GM19238 (cell line): ENCODE measurements at regions not wholly inside any gene's neighbourhood (a gene's known extent, or its start where the extent isn't known, plus 50 kb on each side); places are given as distances from the start of the nearest gene placed in this dataset.

Source experiments
- DNase-seq: peaks from one replicate; pipeline ENCODE4 v3.0.0; 2011; ENCODE audit warnings: low spot score; ENCODE audit not compliant: insufficient read length

GRCh38 chr4:29213020-29213419 is 1507.1 kb upstream of the PCDH7 start:
- no peak for DNase-seq

- DNase-seq, result no peak
These were observed 1499.4 kb upstream of the PCDH7 start for GRCh38 chr4:29220761-29221160.

GRCh38 chr4:29224911-29225310 is 1495.3 kb upstream of the PCDH7 start:
- no peak for DNase-seq

GRCh38 chr4:29240641-29241040 is 1479.5 kb upstream of the PCDH7 start:
- no peak for DNase-seq

GRCh38 chr4:29243054-29243453 is 1477.1 kb upstream of the PCDH7 start:
- no peak for DNase-seq

- DNase-seq, result no peak
These were observed 1476.3 kb upstream of the PCDH7 start for GRCh38 chr4:29243851-29244250.

DNA sequence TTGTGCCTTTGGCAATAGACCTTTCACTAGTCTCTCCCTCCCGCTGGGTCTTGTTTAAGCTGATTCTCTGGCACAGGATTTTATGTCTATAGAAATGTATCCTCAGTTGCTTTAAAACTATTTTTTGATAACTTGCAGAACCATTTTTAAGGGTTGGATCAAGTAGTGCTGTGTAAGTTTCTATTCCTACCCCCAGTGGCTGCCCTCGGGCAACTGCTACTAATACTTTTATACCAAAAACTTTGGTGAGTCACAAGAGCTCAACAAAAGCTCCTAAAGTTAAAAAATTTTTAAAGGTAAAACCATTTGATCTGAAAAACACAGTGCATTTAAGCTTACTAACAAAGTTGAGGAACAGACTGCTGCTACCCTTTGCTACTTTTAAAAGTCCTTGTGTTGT is 1460.6 kb upstream of the PCDH7 start:
- no peak for DNase-seq

- no peak for DNase-seq
These were observed 1457.2 kb upstream of the PCDH7 start for GRCh38 chr4:29262986-29263385.

GRCh38 chr4:29276150-29276549 is 1444.0 kb upstream of the PCDH7 start:
- DNase-seq, result no peak

GRCh38 chr4:29277381-29277780 is 1442.8 kb upstream of the PCDH7 start:
- DNase-seq, result no peak

DNA sequence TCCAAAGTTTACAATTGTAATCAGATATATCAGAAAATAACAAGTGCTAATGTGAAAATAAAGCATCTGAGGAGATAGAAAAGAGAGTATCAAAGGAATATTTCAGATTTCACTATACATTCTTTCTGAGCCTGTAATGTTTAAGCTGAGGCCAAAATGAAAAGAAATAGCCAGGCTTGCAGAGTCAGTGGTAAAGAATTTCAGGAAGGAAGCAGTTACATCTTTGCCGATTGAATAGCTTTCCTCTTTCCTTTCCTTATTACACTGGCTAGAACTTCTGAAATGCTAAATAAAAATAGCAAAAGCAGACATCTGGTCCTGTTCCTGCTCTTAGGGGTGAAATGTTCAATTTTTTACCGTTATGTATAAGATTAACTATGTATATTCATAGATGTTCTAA is 1441.6 kb upstream of the PCDH7 start:
- DNase-seq, result no peak

GRCh38 chr4:29289118-29289517 is 1431.1 kb upstream of the PCDH7 start:
- DNase-seq, result no peak

GRCh38 chr4:29295280-29295679 is 1424.9 kb upstream of the PCDH7 start:
- no peak for DNase-seq

GRCh38 chr4:29304595-29304994 is 1415.6 kb upstream of the PCDH7 start:
- no peak for DNase-seq

- no peak for DNase-seq
These were observed 1412.9 kb upstream of the PCDH7 start for GRCh38 chr4:29307256-29307655.

DNA sequence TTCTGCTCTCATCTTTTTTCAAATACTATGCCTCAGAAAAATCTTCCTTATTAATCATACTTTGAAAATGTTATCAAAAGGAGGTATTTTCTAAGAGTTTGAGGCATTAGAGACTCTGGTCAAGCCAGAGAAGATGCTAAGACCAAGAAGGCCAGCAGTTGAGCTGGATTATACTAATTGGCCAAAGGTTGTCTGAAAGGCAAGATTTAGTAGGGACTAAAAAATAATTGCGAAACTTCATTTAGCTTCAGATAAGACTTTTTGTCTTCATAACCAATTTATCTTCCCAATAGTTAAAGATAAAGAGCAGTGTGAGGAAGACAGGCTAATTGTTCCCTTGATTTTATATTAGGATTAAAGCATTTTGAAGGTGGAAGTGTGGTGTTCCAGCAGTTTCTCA is 1412.4 kb upstream of the PCDH7 start:
- no peak for DNase-seq

DNA sequence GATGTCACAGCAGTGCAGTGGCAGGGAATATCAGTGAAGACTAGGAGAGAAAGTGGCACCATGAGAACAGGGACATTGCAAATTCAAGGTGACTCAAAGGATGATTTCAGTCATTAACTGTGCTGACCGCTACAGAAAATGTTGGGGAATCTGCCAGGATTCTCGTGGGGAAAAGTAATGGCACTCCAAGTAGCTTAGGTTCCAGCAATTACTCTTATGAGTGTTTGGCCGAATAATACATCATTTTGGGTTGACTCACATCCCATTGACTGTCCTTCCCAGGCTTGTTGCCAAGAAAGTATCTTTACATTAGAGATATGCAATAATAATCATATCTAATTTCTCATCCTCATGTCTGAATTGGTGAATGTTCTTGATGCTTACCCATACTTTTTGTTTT is 1411.1 kb upstream of the PCDH7 start:
- no peak for DNase-seq

- no peak for DNase-seq
These were observed 1409.9 kb upstream of the PCDH7 start for GRCh38 chr4:29310252-29310651.

- no peak for DNase-seq
These were observed 1408.9 kb upstream of the PCDH7 start for GRCh38 chr4:29311247-29311646.

DNA sequence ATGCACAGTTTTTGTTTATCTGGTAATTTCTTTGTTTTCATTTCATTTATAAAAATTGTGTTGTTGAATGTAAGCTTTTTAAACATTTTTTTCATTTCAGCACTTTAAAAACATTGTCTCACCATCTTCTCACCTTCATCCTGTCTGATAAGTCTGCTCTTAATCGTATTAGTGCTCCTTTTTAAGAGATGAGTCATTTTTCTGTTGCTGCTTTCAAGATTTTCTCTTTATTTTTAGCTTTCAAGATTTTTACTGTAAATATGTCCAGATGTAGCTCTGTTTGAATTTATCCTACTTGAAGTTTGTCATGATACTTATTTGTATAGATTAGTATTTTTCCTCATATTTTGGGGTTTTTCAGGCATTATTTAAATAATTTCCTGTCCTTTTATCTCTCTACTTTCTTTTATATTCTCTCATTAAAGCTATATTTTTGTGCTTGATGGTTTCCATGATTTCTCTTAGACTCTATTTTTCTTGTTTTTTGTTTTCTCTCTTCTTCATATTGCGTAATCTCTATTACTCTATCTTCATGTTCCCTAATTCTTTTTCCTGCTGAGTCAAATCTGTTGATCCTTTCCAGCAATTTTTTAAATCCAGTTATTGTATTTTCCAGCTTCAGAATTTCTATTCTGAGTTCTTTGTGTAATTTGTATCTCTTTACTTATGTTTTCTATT is 1400.4 kb upstream of the PCDH7 start:
- no peak for DNase-seq

GRCh38 chr4:29320947-29321620 is 1399.1 kb upstream of the PCDH7 start:
- DNase-seq, result no peak

DNA sequence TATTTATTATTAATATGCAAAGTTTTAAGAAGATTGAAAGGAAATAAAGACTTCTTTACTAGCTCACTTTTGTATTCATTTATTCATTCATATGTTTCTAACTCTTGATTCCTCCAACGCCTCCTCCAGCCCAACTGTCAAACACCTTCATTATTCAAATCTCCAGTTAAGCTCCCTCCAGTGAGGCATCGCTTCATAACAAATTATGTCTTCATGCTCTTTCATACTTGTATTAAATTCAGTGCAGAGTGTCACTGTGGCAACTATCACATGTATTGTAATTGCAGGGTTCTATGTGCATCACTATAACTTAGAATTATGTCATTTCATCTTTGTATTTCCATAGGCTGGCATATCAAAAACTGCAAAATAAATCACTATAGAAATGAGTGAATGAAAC is 1394.2 kb upstream of the PCDH7 start:
- no peak for DNase-seq

GRCh38 chr4:29326816-29327215 is 1393.4 kb upstream of the PCDH7 start:
- no peak for DNase-seq
